Activated CD4-positive, alpha-beta T cell treated with anti-CD3 and anti-CD28 coated beads for 1 hour (primary cell): ENCODE measurements at regions not wholly inside any gene's neighbourhood (a gene's known extent, or its start where the extent isn't known, plus 50 kb on each side); places are given as distances from the start of the nearest gene placed in this dataset.
A peak's percentile ranks its signal among the peaks of the same experiment; 100 is the strongest.
"Not testable (repeated sequence)": the region's sequence is repeated elsewhere in the genome, so short reads cannot be mapped to it uniquely, and the experiment has no call there.

Source experiments
- DNase-seq: peaks from one replicate; pipeline ENCODE4 v3.0.0-alpha.2; 2020

- DNase-seq = no peak
Measured at GRCh38 chr5:174828804-174829510, 104.6 kb downstream of the MSX2 start.

- no peak for DNase-seq
Measured at GRCh38 chr5:174827558-174827957, 103.2 kb downstream of the MSX2 start.

DNA sequence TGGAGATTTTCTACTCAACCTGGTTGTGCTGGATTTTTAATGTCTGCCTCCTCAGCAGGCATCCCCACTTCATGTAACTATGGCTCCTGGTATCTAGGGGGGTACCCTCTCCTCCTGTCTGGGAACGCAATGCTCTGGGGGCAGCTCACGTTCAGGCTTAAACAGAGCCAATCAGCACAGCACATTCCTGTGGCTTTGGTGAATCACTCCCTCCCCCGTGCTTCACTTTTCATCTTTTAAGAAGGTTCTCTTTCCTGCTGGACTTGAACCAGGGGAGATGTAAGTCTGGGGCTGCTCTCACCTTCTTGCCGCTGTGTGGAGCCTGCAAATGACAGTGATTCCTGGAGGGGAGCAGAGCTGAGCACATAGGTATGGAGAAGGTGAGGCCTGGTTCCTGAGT, 101.2 kb downstream of the MSX2 start:
- DNase-seq = no peak

- DNase-seq = no peak
Measured at GRCh38 chr5:174818430-174818829, 94.0 kb downstream of the MSX2 start.

GRCh38 chr5:174817610-174818009, 93.2 kb downstream of the MSX2 start:
- no peak for DNase-seq

- no peak for DNase-seq
Measured at GRCh38 chr5:174816858-174817257, 92.5 kb downstream of the MSX2 start.

DNA sequence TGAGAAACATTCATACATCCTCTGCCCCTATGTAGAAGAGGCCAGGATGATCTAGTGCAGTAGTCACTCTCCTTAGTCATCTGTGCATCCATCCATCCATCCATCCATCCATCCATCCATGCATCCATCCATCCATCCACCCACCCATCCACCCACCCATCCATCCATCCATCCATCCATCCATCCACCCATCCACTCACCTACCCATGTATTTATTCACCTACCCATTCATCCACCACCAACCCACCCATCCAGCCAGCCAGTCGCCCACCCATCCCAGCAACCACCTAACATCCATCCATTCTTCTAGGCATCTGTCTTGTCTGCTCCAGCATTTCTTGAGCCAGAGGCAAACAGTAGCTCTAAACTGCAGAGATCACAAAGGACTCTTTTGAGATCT, 87.1 kb downstream of the MSX2 start:
- no peak for DNase-seq

DNA sequence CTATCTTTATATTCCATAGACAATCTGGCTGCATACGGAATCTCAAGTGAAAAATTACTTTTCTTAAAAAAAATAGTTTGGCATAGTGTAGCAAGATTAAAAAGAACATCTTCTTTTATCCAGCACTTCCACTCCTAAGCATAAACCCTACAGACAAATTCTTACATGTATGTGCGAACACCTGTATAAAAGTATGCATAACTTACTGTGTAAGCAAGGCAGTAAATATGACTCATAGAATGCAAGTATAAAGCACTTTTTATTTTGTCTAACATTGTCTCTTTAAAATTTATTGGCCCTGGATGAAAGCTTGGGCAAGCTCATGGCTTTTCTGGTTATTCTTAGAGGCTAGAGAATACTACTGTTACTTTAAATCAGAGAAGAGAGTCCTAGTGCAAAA, 86.4 kb downstream of the MSX2 start:
- no peak for DNase-seq

GRCh38 chr5:174807471-174807870, 83.1 kb downstream of the MSX2 start:
- no peak for DNase-seq

- DNase-seq = no peak
Measured at GRCh38 chr5:174806729-174807128, 82.3 kb downstream of the MSX2 start.

DNA sequence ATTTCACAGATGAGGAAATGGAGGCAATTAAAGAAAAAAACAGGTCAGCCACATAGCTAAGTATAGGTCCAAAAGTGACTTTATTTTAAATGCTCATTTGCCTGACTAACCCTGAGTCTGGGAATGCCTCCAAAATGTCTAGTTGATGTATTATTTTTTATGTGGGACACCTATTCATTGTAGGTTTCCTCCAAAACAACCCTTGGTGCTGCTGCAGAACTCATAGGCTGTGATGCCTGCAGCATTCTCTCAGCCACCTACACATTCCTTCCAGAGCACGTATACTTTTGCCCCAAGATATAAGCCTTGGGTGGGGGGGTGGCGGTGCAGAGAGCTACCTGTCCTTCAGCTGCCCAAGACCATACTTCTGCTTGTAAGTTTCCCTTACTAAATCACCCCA, 77.4 kb downstream of the MSX2 start:
- DNase-seq = no peak

DNA sequence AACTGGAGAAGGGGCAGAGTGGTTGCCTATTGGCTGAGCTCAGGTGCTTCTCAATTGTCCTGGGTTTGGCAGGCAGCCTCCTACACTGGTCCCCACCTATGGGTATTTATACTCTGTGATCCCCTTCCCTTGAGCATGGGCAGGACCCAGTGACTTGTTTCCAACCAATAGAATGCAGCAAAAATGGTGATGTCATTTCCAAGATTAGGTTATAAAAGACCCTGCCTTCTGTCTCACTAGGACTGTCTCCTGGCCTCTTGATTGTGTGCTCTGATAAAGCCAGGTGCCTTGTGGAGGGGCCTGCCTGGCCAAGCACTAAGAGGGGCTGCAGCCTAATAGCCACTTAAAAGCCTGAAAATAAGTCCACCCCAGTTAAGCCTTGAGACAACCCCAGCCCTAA, 76.1 kb downstream of the MSX2 start:
- DNase-seq = no peak

DNA sequence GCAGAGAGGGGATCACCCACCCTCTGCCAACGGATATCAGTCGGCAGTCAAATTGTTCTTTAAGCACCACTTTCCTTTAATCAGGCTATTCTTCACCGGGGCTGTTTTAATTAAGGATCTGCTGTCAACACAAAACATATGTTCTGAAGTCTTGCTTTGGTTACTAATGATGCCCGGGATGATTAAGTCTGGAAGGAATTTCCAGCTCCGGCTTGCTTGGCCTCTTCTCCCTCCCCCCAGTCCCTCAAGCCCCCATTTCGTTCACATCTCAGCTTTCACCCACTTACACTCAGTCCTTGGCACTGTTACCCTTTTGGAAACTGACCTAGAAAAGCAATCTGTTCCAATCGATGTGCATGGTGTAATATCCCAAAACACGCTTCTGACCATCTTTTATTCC, 74.7 kb downstream of the MSX2 start:
- DNase-seq = no peak

GRCh38 chr5:174798551-174798951, 74.2 kb downstream of the MSX2 start:
- DNase-seq = no peak

DNA sequence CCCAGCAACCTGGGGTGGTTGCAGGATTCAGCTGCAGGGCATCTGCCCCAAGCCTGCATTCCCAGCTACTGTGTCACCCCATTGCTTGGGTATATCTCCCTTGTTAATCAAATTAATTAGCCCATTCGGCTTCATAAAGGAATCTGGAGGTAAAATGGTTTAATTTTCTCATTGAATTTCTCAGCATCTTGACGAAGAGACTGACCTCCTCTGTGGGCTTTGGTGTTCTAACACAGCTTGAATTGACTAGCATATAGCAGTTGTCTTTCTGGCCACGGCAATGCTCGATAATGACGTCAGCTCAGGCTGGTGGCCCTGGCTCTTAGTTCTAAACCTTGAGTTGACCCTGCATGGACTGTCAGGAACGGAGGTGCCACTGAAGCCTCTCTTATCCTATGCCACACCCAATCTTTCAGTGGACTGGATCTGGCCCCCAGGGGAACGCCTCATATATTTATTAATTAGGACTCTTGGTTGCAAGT, 72.4 kb downstream of the MSX2 start:
- no peak for DNase-seq

DNA sequence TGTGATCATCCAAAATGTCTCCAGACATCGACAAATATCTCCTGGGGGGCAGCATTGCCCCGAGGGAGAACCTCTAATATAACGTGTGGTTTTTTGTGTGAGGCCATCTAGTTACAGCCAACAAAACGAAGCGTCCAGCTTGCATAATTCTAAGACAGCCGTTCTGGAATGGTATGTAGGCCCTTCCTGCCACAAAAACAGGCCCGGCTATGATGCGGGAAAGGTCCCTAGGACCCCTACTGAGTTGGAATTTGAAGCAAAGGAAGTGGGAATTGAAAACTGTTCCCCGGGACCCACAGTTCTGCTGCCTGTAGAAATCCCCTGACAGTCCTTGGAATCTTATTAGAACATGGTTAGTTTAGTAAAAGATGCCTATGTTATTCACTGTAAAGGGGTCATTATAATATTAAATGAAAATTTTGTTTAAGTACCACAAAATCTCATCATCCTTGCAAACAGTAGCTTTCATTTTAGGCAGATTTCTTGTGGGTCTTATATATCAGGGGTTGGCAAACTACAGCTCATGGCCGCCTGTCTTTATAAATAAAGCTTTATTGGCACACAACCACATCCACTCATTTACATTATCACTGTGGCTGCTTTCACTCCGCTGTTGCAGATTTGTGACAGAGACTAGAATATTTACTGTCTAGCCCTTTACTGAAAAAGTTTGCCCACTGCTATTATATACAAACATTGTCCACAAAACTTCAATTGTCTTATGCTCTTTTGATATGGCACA, 70.7 kb downstream of the MSX2 start:
- no peak for DNase-seq

DNA sequence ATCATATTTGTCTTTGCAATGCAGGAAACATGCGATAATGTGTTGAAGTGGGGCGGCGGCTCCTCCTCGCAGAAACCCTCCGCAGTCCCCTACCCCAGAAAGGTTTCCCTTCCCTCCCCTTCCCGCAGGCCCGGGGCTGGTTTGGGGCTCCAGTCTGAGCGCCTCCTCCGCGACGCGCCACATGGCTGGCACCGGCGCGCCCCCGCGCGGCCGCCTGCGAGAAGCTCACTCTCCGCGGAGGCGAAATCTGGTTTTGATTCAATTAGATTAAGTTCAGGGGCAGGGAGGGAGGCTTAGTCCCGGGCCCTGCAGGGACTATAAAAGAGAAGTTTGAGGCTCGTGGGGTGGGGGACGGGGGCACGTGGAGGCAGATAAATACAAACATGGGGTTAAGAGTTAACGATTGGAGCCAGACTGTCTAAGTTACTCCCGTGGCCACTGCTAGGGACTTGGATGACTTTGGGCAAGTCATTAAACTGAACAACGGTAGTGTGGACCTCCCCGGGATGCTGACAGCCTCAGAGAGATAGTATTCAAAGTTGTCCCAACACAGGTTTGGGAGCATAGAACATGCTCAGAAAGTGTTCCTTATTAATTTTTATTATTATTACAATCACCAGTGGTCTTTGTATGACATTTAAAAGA, 69.4 kb downstream of the MSX2 start:
- peak; percentile 15 for DNase-seq

GRCh38 chr5:174793076-174793475, 68.7 kb downstream of the MSX2 start:
- no peak for DNase-seq

DNA sequence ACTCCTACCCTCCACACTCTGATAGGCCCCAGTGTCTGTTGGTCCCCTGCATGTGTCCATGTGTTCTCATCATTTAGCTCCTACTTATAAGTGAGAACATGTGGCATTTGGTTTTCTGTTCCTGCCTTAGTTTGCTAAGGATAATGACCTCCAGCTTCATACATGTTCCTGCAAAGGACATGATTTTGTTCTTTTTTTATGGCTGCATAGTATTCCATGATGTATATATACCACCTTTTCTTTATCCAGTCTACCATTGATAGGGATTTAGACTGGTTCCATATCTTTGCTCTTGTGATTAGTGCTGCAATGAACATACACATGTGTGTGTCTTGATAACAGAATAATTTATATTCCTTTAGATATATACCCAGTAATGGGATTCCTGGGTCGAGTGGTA, 67.9 kb downstream of the MSX2 start:
- DNase-seq = not testable (repeated sequence)

GRCh38 chr5:174790906-174791305, 66.5 kb downstream of the MSX2 start:
- no peak for DNase-seq

DNA sequence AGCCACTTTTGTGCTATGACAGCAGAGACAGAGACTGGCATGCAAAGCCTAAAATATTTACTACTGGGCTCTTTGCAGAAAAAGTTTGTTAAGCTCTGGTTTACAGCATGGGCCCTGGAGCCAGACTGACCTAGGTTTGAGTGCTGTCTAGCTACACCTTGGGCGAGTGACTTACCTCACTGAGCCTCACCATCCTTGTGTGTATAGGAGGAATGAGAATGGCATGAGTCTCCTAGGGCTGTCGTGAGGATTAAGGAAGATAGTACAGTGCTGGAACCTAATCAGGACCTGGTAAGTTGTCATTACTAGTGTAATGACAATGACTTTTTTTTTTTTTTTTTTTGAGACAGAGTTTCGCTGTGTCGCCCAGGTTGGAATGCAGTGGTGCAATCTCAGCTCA, 65.2 kb downstream of the MSX2 start:
- DNase-seq = no peak

GRCh38 chr5:174785120-174785680, 60.8 kb downstream of the MSX2 start:
- DNase-seq = no peak
